ENCODE measurements at regions not wholly inside any gene's neighbourhood (a gene's known extent, or its start where the extent isn't known, plus 50 kb on each side); places are given as distances from the start of the nearest gene placed in this dataset.

DNA sequence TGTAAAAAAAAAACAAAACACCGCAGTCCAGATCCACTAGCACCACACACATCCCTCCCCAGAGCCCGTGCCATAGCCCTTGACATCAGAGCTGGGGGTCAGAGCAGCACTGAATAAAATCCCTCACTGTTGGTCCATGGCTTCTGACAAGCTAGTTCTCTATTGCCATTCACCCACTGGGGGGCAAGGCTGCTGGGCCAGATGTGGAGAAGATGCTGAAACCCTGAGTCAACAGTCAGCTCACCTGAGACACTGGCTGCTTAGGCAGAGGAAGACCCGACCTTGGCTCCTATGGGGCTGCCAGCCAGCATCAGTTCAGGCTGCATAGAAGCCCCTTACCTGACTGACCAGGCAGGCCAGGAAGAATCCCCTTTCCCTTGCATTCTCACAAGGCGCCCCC is 228.2 kb downstream of the SOX9 start:
- TF ChIP-seq CSDC2 (CRISPR knock-in tag; IDR thresholded peaks at IDR 0.05) (no peak), GLIS3 (CRISPR knock-in tag; IDR thresholded peaks at IDR 0.05) (no peak), ZFP3 (CRISPR knock-in tag; IDR thresholded peaks at IDR 0.05) (no peak), TCF4 (CRISPR knock-in tag; IDR thresholded peaks at IDR 0.05; ENCODE audit: borderline replicate concordance) (no peak), ZNF70 (CRISPR knock-in tag; IDR thresholded peaks at IDR 0.05) (no peak), PPARA (CRISPR knock-in tag; IDR thresholded peaks at IDR 0.05; ENCODE audit: borderline replicate concordance) (no peak), RARB (CRISPR knock-in tag; IDR thresholded peaks at IDR 0.05) (no peak), TOX (CRISPR knock-in tag; IDR thresholded peaks at IDR 0.05; ENCODE audit: borderline replicate concordance) (no peak)
- TF ChIP-seq, protein P1, sequence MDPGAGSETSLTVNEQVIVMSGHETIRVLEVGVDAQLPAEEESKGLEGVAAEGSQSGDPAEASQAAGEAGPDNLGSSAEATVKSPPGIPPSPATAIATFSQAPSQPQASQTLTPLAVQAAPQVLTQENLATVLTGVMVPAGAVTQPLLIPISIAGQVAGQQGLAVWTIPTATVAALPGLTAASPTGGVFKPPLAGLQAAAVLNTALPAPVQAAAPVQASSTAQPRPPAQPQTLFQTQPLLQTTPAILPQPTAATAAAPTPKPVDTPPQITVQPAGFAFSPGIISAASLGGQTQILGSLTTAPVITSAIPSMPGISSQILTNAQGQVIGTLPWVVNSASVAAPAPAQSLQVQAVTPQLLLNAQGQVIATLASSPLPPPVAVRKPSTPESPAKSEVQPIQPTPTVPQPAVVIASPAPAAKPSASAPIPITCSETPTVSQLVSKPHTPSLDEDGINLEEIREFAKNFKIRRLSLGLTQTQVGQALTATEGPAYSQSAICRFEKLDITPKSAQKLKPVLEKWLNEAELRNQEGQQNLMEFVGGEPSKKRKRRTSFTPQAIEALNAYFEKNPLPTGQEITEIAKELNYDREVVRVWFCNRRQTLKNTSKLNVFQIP (CRISPR knock-in tag; IDR thresholded peaks at IDR 0.05; ENCODE audit: borderline replicate concordance, low read depth) = no peak
- TF ChIP-seq, protein P2, sequence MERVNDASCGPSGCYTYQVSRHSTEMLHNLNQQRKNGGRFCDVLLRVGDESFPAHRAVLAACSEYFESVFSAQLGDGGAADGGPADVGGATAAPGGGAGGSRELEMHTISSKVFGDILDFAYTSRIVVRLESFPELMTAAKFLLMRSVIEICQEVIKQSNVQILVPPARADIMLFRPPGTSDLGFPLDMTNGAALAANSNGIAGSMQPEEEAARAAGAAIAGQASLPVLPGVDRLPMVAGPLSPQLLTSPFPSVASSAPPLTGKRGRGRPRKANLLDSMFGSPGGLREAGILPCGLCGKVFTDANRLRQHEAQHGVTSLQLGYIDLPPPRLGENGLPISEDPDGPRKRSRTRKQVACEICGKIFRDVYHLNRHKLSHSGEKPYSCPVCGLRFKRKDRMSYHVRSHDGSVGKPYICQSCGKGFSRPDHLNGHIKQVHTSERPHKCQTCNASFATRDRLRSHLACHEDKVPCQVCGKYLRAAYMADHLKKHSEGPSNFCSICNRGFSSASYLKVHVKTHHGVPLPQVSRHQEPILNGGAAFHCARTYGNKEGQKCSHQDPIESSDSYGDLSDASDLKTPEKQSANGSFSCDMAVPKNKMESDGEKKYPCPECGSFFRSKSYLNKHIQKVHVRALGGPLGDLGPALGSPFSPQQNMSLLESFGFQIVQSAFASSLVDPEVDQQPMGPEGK (CRISPR knock-in tag; IDR thresholded peaks at IDR 0.05; ENCODE audit: borderline replicate concordance) = no peak
- no peak for ATAC-seq

DNA sequence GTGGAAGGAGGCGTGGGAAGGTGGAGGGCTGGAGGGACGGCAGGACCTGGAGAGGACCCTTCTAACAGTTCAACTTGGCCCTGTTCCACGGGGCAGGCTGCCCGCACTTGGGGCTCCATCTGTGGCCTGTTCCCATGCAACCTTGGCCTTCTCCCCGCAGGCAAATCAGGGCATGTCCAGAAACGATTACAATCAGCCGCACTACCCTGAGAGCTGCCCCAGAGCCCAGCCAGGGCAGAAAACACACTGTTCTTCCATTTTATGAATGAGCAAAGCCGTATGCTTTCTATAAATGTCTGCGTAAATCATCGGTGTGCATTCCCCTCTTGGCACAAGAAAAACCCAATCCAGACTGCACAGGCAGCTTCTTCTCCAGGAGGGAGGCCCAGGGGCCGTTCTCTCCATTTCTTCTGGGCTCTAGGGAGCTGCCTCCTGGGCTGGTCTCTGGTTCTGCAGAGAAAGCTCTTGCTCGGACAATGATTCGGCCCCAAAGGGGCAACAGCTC is 228.7 kb downstream of the SOX9 start:
- peak; percentile 57 for ATAC-seq
- peak; percentile 55; the same call in 1 of the 2 replicates for TF ChIP-seq ZNF8 (CRISPR knock-in tag; IDR thresholded peaks at IDR 0.05)
- peak; percentile 77; the same call in 1 of the 2 replicates for TF ChIP-seq TCF4 (CRISPR knock-in tag; IDR thresholded peaks at IDR 0.05; ENCODE audit: borderline replicate concordance)
- no peak for TF ChIP-seq ZC3H10 (CRISPR knock-in tag; IDR thresholded peaks at IDR 0.05)
- TF ChIP-seq, protein P3, sequence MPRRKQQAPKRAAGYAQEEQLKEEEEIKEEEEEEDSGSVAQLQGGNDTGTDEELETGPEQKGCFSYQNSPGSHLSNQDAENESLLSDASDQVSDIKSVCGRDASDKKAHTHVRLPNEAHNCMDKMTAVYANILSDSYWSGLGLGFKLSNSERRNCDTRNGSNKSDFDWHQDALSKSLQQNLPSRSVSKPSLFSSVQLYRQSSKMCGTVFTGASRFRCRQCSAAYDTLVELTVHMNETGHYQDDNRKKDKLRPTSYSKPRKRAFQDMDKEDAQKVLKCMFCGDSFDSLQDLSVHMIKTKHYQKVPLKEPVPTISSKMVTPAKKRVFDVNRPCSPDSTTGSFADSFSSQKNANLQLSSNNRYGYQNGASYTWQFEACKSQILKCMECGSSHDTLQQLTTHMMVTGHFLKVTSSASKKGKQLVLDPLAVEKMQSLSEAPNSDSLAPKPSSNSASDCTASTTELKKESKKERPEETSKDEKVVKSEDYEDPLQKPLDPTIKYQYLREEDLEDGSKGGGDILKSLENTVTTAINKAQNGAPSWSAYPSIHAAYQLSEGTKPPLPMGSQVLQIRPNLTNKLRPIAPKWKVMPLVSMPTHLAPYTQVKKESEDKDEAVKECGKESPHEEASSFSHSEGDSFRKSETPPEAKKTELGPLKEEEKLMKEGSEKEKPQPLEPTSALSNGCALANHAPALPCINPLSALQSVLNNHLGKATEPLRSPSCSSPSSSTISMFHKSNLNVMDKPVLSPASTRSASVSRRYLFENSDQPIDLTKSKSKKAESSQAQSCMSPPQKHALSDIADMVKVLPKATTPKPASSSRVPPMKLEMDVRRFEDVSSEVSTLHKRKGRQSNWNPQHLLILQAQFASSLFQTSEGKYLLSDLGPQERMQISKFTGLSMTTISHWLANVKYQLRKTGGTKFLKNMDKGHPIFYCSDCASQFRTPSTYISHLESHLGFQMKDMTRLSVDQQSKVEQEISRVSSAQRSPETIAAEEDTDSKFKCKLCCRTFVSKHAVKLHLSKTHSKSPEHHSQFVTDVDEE (CRISPR knock-in tag; IDR thresholded peaks at IDR 0.05) = peak; percentile 80; the same call in 1 of the 2 replicates
- TF ChIP-seq ARNTL (CRISPR knock-in tag; IDR thresholded peaks at IDR 0.05; ENCODE audit: borderline replicate concordance, low read depth) = no peak
- peak; percentile 4; the same call in 1 of the 2 replicates for TF ChIP-seq ISL1 (CRISPR knock-in tag; IDR thresholded peaks at IDR 0.05)
- TF ChIP-seq BACH2 (CRISPR knock-in tag; IDR thresholded peaks at IDR 0.05; ENCODE audit: borderline replicate concordance) = no peak

DNA sequence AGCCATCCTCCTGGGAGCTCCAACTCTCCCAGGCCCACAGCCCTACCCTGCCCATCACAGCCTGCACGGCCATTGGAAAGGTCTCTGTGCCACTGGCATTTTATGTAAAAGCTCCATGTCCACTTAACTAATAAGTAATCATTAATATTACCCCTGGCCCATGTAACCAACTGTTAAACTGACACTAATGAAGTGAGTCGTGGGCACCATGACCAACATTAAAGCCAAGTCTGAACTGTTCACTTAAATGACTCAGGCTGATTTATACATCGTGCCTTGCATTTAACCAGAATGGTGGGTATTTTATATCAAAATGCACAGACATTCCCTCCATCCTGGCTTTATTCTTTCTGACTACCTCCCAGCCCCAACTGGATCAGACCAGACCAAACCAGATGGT is 229.3 kb downstream of the SOX9 start:
- peak; percentile 35; the same call in 2 of the 3 replicates for ATAC-seq
- TF ChIP-seq, protein P4, sequence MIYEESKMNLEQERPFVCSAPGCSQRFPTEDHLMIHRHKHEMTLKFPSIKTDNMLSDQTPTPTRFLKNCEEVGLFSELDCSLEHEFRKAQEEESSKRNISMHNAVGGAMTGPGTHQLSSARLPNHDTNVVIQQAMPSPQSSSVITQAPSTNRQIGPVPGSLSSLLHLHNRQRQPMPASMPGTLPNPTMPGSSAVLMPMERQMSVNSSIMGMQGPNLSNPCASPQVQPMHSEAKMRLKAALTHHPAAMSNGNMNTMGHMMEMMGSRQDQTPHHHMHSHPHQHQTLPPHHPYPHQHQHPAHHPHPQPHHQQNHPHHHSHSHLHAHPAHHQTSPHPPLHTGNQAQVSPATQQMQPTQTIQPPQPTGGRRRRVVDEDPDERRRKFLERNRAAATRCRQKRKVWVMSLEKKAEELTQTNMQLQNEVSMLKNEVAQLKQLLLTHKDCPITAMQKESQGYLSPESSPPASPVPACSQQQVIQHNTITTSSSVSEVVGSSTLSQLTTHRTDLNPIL (CRISPR knock-in tag; IDR thresholded peaks at IDR 0.05; ENCODE audit: low read depth) = no peak
- TF ChIP-seq ZFP3 (CRISPR knock-in tag; IDR thresholded peaks at IDR 0.05) (peak; percentile 48; the same call in 1 of the 2 replicates), ISL1 (CRISPR knock-in tag; IDR thresholded peaks at IDR 0.05) (peak; percentile 83)

DNA sequence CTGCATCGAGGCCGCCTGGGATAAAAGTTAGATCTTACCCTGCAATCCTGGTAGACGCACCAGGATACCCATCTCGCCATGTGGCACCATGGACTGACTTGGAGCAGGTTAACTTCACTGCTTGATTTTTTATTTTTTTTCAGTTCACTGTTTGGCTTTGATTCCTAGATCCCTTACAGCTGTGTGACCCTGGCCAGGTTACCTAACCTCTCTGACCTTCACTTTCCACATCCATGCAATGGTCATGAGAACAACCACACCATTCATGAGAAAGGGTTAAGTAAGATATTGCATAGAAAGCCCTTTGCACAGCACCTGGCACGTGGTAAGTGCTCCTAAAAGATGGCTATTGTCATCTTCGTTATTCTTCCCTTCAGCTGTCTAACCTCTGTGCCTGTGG is 230.5 kb downstream of the SOX9 start:
- no peak for ATAC-seq
- TF ChIP-seq RARB (CRISPR knock-in tag; IDR thresholded peaks at IDR 0.05) (no peak), CSDC2 (CRISPR knock-in tag; IDR thresholded peaks at IDR 0.05) (no peak), ZFP3 (CRISPR knock-in tag; IDR thresholded peaks at IDR 0.05) (no peak), ZC3H10 (CRISPR knock-in tag; IDR thresholded peaks at IDR 0.05) (no peak)
- TF ChIP-seq, protein P3 (CRISPR knock-in tag; IDR thresholded peaks at IDR 0.05) = no peak
- TF ChIP-seq, protein P5, sequence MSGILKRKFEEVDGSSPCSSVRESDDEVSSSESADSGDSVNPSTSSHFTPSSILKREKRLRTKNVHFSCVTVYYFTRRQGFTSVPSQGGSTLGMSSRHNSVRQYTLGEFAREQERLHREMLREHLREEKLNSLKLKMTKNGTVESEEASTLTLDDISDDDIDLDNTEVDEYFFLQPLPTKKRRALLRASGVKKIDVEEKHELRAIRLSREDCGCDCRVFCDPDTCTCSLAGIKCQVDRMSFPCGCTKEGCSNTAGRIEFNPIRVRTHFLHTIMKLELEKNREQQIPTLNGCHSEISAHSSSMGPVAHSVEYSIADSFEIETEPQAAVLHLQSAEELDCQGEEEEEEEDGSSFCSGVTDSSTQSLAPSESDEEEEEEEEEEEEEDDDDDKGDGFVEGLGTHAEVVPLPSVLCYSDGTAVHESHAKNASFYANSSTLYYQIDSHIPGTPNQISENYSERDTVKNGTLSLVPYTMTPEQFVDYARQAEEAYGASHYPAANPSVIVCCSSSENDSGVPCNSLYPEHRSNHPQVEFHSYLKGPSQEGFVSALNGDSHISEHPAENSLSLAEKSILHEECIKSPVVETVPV (CRISPR knock-in tag; IDR thresholded peaks at IDR 0.05) = no peak
